GM12865 (cell line): ENCODE measurements at regions not wholly inside any gene's neighbourhood (a gene's known extent, or its start where the extent isn't known, plus 50 kb on each side); places are given as distances from the start of the nearest gene placed in this dataset.

Source experiments
- DNase-seq: peaks from one replicate; pipeline ENCODE4 v3.0.0; 2010; ENCODE audit warnings: low read depth
- H3K4me3 ChIP-seq: 2 replicates; pipeline ENCODE4 v1.5.1; 2011; ENCODE audit warnings: mild to moderate bottlenecking, low read depth, low read length, control low read depth
- TF ChIP-seq, protein P1 (sequence below): IDR thresholded peaks from 2 replicates; pipeline ENCODE4 v1.5.1; 2011; ENCODE audit warnings: low read length, control low read depth, low read depth, inconsistent platforms; ENCODE audit not compliant: insufficient read depth; ENCODE audit errors: missing control alignments

DNA sequence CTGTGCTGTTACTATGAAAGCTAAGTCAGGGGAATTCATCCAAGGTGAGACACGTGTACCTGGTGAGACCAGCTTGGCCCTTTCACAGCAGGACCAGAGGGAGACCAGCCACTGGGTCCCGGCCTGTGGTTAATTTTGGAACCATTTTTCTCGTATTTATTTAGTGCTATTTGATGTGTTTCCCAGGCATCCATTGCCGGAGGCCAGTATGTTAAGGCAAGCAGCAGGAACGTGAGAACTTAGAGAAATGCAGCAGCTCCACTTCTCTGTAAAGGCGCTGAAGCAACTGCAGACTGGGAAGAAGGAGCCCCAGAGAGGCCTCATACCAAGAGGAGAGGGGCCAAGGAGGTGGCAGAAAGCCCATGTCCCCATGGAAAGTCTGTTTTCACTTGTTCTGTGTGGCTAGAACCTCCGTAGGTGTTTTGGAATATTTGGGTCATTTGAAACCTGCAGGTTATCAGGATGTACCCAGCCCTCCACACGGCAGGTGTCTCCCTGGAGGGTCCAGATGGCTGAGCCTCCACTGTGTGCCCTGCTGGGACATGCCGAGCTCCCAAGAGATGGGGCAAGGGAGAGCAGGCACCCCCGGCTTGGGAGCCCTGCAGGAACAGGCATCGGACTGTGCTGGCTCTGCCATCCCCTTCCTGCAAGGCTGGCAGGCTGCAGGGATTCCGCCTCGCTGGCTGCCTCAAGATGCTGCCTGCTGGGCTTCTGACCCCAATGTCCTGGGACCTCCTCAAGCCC is 256.0 kb upstream of the RAB6C start:
- no peak overlapping the region for H3K4me3 ChIP-seq
- no peak for DNase-seq
- TF ChIP-seq, protein P1, sequence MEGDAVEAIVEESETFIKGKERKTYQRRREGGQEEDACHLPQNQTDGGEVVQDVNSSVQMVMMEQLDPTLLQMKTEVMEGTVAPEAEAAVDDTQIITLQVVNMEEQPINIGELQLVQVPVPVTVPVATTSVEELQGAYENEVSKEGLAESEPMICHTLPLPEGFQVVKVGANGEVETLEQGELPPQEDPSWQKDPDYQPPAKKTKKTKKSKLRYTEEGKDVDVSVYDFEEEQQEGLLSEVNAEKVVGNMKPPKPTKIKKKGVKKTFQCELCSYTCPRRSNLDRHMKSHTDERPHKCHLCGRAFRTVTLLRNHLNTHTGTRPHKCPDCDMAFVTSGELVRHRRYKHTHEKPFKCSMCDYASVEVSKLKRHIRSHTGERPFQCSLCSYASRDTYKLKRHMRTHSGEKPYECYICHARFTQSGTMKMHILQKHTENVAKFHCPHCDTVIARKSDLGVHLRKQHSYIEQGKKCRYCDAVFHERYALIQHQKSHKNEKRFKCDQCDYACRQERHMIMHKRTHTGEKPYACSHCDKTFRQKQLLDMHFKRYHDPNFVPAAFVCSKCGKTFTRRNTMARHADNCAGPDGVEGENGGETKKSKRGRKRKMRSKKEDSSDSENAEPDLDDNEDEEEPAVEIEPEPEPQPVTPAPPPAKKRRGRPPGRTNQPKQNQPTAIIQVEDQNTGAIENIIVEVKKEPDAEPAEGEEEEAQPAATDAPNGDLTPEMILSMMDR: no peak

DNA sequence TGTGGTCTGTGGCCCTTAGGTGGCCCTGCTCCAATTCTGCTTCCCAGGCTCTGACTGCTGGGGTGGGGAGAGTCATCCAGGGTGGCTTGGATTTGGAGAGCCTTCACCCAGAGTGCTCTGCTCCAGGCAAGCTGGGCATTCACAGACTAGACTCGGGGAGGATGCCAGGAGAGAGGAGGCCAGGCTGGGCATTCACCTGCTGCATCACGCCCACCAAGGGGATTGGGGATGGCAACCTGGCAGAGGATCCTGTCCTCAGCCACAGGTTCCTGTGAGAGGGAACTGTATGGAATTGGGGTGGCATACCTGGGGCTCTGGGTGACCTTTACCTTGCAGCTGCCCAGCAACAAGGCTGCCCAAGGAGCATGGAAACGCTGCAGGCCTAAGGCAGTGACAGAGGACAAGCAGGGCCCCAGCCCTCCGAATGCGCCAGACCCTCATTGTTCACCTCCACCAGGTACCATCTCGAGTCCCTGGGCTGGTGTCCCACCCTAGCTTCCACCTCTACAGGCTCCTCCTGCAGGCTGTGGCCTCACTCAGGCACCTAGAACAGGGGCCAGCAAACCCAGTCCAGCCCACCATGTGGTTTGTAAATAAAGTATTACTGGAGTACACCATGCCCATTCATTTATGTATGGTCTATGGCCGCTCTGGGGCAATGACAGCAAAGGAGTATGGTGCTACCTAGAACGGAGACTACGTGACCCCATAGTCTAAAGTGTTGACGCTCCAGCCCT is 255.3 kb upstream of the RAB6C start:
- TF ChIP-seq, protein P1: no peak
- H3K4me3 ChIP-seq: no peak overlapping the region
- DNase-seq: no peak

DNA sequence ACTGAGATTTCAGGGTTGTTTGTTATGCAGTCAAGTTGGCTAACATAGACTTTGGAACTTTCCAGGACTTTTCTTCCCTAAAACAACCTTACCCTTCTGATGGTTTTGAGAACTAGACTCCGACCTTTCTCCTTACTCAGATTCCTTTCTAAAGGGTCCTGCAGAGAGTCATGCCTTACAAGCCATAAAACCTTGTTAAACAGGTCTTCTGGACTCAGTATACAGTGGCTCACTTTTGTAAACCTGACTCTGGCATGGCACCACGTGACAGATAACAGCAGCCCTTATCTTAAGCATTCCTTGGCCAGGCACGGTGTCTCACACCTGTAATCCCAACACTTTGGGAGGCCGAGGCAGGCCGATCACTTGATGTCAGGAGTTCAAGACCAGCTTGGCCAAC is 253.2 kb upstream of the RAB6C start:
- H3K4me3 ChIP-seq: no peak overlapping the region
- TF ChIP-seq, protein P1: no peak
- DNase-seq: no peak

DNA sequence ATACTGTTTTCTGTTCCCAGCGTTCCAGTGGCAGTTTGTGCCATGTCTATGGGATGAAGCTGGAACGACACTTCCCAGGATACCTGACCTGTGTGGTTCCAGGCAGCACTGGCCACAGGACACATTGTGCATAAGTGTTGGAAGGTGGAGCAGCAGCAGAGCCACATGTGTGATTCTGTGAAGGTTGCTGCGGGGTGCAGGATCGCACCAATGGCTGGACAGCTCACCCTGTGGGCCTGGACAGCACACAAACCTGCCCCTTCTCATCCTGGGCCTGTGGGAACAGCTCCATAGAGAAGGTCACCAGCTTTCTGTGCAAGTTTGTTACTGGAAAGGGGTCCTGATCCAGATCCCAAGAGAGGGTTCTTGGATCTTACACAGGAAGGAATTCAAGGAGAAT is 252.2 kb upstream of the RAB6C start:
- TF ChIP-seq, protein P1: no peak
- no peak overlapping the region for H3K4me3 ChIP-seq
- DNase-seq: no peak

DNA sequence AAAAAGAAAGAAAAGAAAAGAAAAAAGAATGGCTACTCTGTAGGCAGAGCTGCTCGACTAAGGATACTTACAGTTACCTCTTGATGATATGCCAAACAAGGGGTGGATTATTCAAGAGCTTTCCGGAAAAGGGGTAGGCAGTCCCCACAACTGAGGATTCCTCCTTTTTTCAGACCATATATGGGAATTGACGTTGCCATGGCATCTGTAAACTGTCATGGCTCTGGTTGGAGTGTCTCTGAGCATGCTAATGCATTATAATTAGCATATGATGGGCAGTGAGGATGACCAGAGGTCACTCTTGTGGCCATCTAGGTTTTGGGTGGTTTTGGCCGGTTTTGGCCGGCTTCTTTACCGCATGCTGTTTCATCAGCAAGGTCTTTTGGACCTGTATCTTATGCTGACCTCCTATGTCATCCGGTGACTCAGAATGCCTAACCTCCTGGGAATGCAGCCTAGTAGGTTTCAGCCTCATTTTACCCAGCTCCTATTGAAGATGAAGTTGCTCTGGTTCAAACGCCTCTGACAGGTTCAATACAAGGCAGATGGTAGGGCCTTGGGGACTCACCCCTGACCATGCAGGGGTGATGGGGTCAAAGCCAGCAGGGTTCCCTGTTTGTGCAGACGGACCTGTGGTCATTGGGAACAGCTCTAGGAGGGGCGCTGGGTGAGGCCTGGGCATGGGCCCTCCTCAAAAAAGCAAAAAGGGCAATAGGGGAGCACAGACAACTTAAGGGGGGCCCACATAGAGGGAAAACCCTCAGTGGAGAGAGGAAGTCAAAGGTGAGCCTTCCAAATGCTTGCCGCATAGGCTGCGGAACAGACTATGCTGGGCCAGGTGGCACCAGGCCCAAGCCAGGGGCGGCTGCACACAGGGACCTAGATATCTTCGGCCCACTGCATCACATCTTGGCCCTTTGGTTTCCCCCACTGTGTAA is 251.2 kb upstream of the RAB6C start:
- TF ChIP-seq, protein P1: no peak
- H3K4me3 ChIP-seq: no peak overlapping the region
- no peak for DNase-seq

DNA sequence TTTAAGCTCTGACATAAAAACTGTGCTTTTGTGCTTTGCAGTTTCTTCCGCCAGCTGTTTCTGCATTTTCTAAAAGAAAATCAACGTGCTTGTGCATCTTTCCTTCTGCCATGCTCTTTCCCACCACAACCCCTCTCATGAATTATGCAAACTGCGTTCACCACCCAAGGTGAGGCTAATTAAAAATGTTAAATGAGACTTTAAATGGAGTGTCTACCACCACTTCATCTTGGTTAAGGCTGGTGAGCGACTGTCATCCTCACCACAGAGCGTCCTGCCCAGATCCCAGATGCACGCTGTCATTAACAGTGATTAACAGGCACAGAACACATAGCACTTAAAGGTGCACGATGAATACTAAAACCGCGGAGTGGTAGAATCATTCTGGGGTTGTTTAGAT is 250.5 kb upstream of the RAB6C start:
- TF ChIP-seq, protein P1: no peak
- no peak for DNase-seq
- H3K4me3 ChIP-seq: no peak overlapping the region
